HG03520 (cell line): ENCODE measurements at regions not wholly inside any gene's neighbourhood (a gene's known extent, or its start where the extent isn't known, plus 50 kb on each side); places are given as distances from the start of the nearest gene placed in this dataset.
"Not testable (repeated sequence)": the region's sequence is repeated elsewhere in the genome, so short reads cannot be mapped to it uniquely, and the experiment has no call there.

Experiments used
- ATAC-seq: cut with Tn5 transposase; IDR thresholded peaks from one replicate; pipeline ENCODE4 v1.9.1; 2021; ENCODE audit warnings: mild to moderate bottlenecking, moderate library complexity; ENCODE audit not compliant: unreplicated experiment

DNA sequence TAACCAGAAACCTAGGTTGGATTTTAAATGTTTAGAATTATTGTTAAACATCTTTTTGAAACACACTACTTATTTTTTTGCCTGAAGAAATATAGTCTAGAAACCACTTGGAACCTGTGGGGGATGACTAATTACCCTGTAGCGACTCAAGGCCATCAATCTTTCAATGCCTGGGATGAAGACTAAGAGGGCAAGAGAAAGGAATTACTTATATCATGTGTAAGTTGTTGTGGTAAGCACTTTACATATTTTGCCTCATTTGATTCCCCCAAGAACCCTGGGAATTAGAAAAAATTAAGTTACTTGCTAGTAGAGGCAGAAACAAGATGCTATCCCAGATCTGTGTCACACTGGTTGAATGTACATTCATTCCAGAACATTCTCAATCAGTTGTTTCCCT lies 170.9 kb upstream of the GRIA3 start:
- ATAC-seq = no peak

DNA sequence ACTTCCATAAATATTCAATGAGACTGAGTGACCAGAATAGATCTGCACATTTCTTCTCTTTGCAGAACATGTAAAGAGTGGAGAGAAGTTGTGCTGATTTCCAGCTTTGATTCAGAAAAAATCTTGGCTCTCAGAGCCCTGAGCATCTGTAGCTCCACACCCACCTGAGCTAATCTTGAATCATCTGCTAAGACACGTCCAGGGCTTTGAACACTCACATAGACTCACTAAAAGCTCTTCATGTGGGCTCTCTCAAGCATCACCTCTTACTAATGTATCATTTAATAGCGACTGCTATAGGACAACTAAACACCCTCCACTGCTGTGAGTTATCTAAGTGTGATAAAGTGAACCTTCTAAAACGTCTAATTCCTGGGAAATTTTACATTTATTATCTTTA lies 147.7 kb upstream of the GRIA3 start:
- no peak for ATAC-seq

DNA sequence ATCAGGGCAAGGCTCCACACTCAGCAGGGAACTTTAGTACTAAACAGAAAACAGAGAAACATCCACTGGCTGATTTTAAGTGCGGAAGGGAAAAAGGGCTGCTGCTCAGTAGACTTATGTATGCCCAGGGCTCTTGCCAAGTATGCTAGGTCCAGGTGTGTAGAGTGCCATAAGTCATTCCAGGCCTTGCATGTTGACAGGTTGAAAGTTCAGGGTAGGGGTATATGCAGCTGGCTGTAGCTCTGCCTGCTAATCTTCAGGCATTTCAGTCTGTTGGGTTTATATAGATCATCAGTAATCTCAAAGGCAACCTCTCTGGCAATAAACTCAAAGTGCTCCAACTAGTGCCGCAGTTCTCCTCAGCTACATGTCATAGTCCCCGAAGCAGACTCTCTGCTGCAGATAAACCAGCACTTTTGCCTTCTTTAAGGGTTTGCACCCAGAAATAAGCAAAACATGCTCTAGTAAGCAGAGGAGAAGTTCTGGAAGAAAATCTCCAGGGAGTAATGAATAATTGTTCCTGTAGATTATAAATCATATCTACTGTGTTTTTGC lies 134.9 kb upstream of the GRIA3 start:
- ATAC-seq = no peak

GRCh38 chrX:123060986-123061385 lies 123.1 kb upstream of the GRIA3 start:
- no peak for ATAC-seq

DNA sequence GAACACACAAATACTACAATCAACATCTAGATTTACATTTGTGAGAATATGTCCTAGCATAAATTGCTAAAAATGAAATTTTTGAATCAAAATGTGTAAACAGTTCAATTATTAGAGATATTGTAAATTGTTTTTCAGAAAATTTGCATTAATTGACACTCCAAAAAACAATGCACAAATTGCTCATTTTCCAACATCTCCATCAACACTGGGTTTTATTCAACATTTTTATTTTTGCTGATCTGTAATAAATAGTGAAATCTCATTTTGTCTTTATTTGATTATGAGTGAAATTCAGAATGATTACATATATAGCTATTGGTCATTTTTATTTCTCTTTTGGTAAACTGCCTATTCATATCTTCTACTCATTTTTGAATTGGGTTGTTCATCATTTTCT lies 120.0 kb upstream of the GRIA3 start:
- ATAC-seq = no peak

DNA sequence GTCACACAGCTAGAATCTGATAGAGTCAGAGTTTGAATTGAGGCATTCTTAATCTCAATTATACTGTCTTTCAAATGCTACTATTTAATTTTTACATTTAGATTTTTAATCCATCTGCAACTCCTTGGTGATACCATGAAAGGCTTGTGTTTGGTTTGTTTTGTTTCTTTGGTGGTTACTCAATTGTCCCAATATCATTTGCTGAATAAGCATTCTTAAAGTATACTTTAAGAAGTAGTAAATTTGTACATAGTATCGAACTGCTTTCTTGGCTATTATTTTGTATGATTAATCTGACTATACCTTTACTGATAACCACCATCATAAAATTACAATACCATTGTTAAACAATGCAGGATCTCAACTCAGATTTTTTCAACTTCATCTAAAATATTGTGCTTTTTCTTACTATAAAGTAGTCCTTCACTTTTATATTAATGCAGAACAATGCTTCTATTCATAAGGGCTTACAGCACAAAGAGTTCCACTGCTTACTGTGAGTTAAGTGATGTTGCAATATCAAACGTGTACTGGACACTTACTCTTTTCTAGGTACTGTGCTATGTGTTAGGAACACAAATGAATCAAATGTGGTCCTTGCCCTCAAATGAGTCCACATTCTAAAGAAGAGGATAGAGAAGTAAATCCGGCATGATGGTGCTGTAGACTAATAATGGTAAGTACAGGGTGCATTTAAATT lies 111.2 kb upstream of the GRIA3 start:
- ATAC-seq = no peak

DNA sequence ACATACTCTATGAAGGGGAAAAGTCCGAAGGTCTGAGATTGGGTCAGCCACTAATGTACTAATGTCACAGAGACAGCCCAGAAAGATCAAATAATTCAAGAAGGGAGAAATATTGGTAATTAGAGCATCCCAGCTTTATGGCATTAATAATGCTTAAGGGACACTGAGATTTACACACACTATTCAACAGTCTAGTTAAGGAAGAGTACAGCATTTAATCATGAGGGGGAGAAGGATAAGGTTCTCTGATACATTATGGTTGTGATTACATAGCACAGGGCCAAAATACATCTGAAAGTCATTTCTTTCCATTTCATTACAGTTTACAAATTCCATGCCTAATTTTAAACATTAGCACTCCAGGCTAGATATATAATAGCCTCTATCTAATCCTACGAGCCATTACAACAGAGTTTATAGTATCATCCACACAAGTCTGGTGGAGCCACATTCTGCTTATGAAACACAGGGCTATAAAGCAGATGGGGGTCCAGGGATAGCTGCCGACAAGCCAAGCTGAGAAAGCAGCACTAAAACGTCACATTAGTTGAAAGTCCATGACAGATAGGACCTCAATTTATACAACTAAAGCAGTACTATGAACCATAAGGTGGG lies 108.0 kb upstream of the GRIA3 start:
- no peak for ATAC-seq

DNA sequence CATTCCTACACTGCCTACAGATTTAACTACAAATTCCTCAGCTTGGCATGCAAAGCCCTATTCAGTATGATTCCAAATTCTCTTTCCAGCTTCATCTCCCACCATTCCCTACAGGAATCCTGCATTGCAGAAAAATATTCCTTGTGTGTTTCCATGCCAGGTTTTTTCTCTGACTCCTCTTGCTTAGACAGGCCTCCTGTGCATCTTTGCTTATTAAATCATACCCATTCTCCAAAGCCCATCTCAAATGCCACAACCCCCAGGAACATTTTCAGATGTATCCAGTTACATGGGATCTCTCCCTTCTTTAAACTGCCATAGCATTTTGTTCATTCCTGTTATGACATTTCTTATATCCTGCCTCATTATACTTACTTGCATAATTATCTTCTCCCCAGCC lies 106.4 kb upstream of the GRIA3 start:
- no peak for ATAC-seq

GRCh38 chrX:123080065-123080464 lies 104.0 kb upstream of the GRIA3 start:
- ATAC-seq = no peak

DNA sequence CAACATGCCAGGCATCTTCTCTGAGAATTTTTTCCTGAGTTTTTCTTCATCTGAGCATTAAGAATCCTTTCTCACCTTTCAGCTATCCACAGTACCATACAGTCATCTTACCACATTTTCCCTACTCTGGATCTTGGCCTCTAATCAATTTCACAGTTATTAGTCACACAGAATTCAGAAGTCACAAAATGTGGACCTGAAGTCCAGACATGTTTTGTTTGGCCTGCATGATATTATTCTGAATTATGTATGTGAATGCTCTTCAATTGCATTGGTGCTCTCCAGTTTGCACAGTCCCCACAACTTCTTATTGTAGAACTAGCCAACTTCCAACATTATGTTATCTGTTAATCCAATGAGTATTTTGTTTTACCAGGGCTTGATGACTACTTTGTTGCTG lies 102.3 kb upstream of the GRIA3 start:
- no peak for ATAC-seq

- ATAC-seq = no peak
Measured at GRCh38 chrX:123083924-123084323, 100.2 kb upstream of the GRIA3 start.

GRCh38 chrX:123084797-123085196 lies 99.3 kb upstream of the GRIA3 start:
- ATAC-seq = no peak

- no peak for ATAC-seq
Measured at GRCh38 chrX:123085311-123085940, 98.7 kb upstream of the GRIA3 start.

DNA sequence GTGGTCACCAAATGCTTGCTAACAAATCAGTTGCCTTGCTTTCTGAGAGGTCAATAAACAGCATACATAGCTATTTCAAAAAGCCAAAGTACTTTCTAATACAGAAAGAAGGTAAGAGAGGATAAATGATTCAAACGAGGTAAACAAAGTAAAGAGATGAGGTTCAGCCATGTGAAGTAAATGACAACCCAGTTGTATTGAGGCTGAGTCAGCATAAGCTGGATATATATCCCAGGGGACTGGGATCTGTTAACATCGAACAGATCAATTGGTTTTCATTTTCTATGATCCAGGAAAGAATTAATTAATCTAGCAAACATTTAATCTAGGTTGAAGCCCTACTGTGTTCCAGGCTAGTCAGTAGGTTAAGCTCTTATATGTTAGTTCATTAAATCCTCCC lies 97.3 kb upstream of the GRIA3 start:
- no peak for ATAC-seq

- ATAC-seq = no peak
Measured at GRCh38 chrX:123087326-123087725, 96.8 kb upstream of the GRIA3 start.

DNA sequence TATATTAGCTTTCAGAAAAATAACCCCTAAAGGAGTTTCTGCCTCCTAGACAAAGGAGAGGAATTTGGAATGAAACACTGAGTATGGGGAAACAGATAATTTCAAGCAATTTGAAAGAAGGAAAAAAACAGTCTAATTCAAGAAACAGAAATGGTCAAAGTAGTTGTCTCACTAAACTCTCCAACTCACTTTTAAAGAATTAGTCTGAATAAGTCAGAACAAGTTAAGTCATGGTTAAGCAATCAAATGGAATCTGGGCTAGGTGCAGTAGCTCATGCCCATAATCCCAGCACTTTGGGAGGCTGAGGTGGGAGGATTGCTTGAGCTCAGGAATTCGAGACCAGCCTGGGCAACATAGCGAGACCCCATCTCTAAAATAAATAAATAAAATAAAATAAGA lies 95.7 kb upstream of the GRIA3 start:
- no peak for ATAC-seq

DNA sequence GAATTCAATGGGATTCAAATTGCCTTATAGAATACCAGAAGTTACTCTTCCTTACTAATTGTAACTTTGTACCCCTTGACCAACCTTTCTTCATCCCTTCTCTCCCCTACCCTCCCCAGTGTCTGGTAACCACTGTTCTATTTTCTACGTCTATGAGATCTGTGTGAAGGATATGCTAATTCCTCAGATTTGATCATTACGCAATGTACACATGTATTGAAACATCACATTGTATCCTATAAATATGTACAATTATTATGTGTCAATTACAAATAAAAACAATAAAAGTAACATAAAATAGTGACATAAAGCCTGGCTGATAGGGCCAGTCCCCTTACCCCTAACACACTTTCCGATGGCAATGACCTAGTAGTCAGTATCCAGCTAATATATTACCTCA lies 95.1 kb upstream of the GRIA3 start:
- no peak for ATAC-seq

DNA sequence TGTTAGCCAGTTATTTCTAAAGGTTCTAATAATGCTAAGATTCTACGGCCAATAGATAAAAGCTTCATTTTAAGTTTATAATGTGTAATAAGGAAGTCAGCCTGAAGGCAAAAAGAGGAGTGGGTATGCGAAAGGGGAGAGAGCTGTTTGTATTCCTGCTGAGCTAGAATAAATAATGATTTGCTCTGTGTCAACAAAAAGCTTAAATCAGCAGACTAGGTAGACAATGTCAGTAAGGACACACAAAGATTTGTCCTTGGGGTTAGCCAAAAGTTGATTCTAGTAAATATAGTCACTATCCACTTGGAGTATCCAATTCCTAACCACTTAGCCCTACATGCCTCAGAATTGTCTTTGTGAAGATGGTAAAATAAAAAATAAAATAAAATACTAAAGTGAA lies 90.3 kb upstream of the GRIA3 start:
- no peak for ATAC-seq

- no peak for ATAC-seq
Measured at GRCh38 chrX:123108513-123109427, 75.3 kb upstream of the GRIA3 start.

DNA sequence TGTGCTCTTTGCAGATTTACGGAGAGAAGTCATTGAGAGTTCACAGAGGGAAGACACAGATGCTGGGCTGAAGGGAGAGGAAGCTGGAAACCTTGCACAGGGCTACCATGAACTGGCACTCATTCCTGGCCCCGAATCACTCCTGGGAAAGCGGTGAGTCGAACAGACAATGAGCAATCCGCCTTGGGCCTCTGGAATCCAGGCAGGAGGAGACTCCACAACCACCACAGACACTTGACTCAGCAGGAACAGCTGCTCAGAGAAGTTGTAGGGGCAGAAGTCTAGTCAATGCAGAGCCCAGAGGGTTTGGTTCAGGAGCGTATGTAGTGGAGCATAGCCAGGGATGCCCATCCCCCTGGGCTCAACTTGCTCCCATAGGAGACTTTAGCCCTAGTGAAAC lies 62.8 kb upstream of the GRIA3 start:
- no peak for ATAC-seq

- not testable (repeated sequence) for ATAC-seq
Measured at GRCh38 chrX:123129805-123130204, 54.3 kb upstream of the GRIA3 start.
